Right lobe of liver (tissue), 4 donors: ENCODE measurements at regions not wholly inside any gene's neighbourhood (a gene's known extent, or its start where the extent isn't known, plus 50 kb on each side); places are given as distances from the start of the nearest gene placed in this dataset.

Experiments used
- CTCF ChIP-seq, 4 donors: fragments of 200-600 bp in 3 of 4; fragments of 450-650 bp in 1 of 4; IDR thresholded peaks; one replicate each; pipeline versions ENCODE4 v1.5.1 to v1.8.0; 2016 to 2022; ENCODE audit warnings: antibody characterized with exemption in 4 of 4, mild to moderate bottlenecking in 2 of 4
- POLR2A ChIP-seq: fragments of 450-650 bp; IDR thresholded peaks from one replicate; pipeline ENCODE4 v1.6.1; 2017; ENCODE audit warnings: antibody characterized with exemption, mild to moderate bottlenecking
- donor health status: DM: no; HTN: no; CAD: no.
- donor health status: DM: no; HTN: no; CAD: no.
- donor health status: DM: no; HTN: yes; CAD: no.

GRCh38 chr3:83233715-83234114 is 1472.3 kb upstream of the GBE1 start:
- TF ChIP-seq POLR2A (no peak), CTCF (IDR thresholded peaks at IDR 0.05) (peak in 1 of 4 donors; percentile 4)
